ENCODE measurements at regions not wholly inside any gene's neighbourhood (a gene's known extent, or its start where the extent isn't known, plus 50 kb on each side); places are given as distances from the start of the nearest gene placed in this dataset.

DNA sequence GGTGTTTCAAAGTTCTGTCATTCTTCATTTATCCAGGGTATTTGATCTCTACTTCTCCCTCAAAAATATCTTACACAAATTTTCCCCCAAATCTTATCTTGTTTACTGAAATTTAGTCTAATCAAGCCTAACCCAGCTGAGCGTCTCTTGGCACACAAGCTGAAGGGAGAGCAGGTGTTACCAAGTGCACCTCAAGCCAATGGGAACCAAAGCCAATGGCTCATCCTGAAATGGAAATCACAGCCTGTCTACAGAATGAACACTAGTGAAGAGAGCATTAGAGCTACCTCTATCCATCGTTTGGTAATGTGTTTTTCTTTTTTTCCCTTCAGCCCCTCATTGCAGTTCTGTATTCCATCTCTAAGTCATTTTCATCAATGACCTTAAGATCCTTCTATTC, 1350.8 kb downstream of the OLFM4 start:
- no peaks in the 10 kb centered on the region for H3K27me3 Mint-ChIP-seq (ENCODE audit: low read depth)
- H3K4me3 Mint-ChIP-seq: no peak overlapping the region
- no peak for DNase-seq (ENCODE audit: low read depth, low spot score)
- no peak overlapping the region for H3K27ac Mint-ChIP-seq (ENCODE audit: unreplicated experiment)
- peaks cover 4% of the 10 kb centered on the region for H3K4me1 Mint-ChIP-seq
- no peaks in the 10 kb centered on the region for H3K9me3 Mint-ChIP-seq
- H3K36me3 Mint-ChIP-seq (ENCODE audit: low read depth): no peaks in the 10 kb centered on the region
- TF ChIP-seq, protein P1, sequence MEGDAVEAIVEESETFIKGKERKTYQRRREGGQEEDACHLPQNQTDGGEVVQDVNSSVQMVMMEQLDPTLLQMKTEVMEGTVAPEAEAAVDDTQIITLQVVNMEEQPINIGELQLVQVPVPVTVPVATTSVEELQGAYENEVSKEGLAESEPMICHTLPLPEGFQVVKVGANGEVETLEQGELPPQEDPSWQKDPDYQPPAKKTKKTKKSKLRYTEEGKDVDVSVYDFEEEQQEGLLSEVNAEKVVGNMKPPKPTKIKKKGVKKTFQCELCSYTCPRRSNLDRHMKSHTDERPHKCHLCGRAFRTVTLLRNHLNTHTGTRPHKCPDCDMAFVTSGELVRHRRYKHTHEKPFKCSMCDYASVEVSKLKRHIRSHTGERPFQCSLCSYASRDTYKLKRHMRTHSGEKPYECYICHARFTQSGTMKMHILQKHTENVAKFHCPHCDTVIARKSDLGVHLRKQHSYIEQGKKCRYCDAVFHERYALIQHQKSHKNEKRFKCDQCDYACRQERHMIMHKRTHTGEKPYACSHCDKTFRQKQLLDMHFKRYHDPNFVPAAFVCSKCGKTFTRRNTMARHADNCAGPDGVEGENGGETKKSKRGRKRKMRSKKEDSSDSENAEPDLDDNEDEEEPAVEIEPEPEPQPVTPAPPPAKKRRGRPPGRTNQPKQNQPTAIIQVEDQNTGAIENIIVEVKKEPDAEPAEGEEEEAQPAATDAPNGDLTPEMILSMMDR (conservative IDR thresholded peaks at IDR 0.05): no peak

DNA sequence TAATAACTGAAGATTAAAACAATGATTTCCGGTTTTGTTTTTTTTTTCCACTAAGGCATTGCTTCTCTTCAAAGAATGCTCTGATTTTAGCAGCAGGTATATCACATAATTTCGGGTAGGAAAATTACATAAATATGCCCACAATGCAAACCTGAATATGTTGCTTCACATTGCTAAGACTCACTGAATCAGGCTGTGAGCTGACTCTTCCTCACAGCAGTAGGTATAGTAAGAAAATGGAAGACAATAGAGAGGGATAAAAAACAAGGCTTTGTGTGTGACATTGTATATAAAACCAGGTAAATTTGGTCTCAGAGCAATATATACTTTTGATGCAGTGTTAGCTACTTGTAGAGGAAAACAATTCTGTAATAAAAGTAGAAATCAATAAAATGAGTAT, 1355.0 kb downstream of the OLFM4 start:
- TF ChIP-seq, protein P1 (conservative IDR thresholded peaks at IDR 0.05): no peak
- Mint-ChIP-seq H3K36me3 (ENCODE audit: low read depth) (peaks cover 2% of the 10 kb centered on the region), H3K27ac (ENCODE audit: unreplicated experiment) (no peak overlapping the region), H3K4me1 (peaks cover 4% of the 10 kb centered on the region), H3K27me3 (ENCODE audit: low read depth) (no peaks in the 10 kb centered on the region), H3K4me3 (no peak overlapping the region), H3K9me3 (peaks cover 4% of the 10 kb centered on the region)
- no peak for DNase-seq (ENCODE audit: low read depth, low spot score)

DNA sequence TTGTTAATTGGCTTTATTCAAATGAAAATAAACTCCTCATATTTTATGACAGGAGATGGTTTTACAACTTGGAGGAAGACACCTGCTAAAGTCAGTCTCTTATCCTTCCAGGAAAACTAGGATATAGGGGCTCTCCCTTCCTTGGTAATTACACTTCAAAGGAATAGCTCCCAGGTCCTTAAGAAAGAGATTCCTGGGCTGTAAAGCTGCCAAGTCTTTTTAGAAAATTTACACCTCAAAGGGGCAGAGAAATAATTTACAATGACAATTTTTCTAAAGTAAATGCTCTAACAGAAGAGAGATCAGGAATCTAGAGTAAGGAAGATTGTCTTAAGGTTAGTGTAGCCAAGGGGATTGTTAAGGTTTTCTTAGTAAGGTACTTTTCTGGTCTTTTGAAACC, 1359.0 kb downstream of the OLFM4 start:
- no peak for DNase-seq (ENCODE audit: low read depth, low spot score)
- H3K27ac Mint-ChIP-seq (ENCODE audit: unreplicated experiment): no peak overlapping the region
- H3K36me3 Mint-ChIP-seq (ENCODE audit: low read depth): peaks cover 2% of the 10 kb centered on the region
- no peaks in the 10 kb centered on the region for H3K27me3 Mint-ChIP-seq (ENCODE audit: low read depth)
- H3K4me3 Mint-ChIP-seq: no peak overlapping the region
- H3K9me3 Mint-ChIP-seq: peaks cover 6% of the 10 kb centered on the region
- H3K4me1 Mint-ChIP-seq: no peaks in the 10 kb centered on the region
- TF ChIP-seq, protein P1 (conservative IDR thresholded peaks at IDR 0.05): no peak

DNA sequence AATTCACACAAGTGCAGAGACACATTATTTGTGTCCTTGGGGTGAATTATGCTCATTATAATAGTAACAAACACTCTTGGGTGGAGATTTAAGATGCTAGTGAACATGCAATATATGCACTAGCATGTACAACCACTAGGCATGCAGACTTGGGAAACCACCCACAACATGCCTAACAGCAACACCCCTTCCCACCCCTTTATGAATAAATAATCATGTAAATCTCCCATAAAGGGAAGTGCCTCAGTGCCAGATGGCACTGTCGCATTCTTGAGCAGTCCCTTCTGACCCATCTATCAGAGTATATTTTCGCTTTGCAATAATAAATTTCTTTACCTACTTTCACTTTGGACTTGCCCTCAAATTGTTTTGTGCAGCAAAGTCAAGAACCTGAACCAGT, 1362.2 kb downstream of the OLFM4 start:
- Mint-ChIP-seq H3K27me3 (ENCODE audit: low read depth) (no peaks in the 10 kb centered on the region), H3K4me1 (peaks cover 4% of the 10 kb centered on the region), H3K36me3 (ENCODE audit: low read depth) (peaks cover 2% of the 10 kb centered on the region), H3K27ac (ENCODE audit: unreplicated experiment) (no peak overlapping the region), H3K9me3 (peaks cover 6% of the 10 kb centered on the region), H3K4me3 (no peak overlapping the region)
- TF ChIP-seq, protein P1 (conservative IDR thresholded peaks at IDR 0.05): no peak
- no peak for DNase-seq (ENCODE audit: low read depth, low spot score)

DNA sequence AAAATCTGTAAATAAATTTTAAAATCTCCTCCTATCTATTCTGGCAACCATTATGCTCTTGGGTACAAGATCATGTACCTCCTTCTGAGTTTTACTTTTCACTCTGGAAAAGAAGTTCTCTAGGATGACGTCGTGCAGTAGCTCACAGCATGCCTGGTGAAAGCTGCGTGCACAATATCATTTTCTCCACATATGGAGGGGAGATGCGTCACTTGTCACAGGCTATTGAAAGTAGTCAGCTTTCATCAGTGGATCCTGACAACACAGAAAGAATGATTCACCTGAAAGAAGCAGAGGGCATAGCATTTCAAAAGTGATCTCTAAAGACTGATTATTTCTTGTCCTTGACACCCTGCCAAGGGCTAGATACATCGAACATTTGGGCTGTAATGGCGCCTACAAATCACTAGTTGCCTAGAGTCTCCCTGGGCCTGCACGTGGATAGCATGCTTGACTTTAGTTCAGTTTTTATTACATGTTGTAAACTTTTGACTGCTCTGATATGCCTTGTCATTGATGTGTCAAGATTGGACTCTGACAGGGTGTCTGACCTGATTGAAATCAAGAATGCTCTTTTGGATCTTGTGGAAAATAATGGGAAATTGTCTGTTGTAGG, 1365.6 kb downstream of the OLFM4 start:
- Mint-ChIP-seq H3K4me1 (peaks cover 4% of the 10 kb centered on the region), H3K4me3 (no peak overlapping the region), H3K36me3 (ENCODE audit: low read depth) (no peaks in the 10 kb centered on the region), H3K27me3 (ENCODE audit: low read depth) (no peaks in the 10 kb centered on the region), H3K27ac (ENCODE audit: unreplicated experiment) (no peak overlapping the region), H3K9me3 (no peaks in the 10 kb centered on the region)
- no peak for DNase-seq (ENCODE audit: low read depth, low spot score)
- TF ChIP-seq, protein P1 (conservative IDR thresholded peaks at IDR 0.05): no peak

Measured in neural crest cell (in vitro differentiated cells).